Stimulated activated naive CD8-positive, alpha-beta T cell treated with anti-CD3 and anti-CD28 coated beads, Interleukin-15, Interleukin-2, amounts not matched to agents 100 U/mL and 50 U/mL, for 24 hours (primary cell): ENCODE measurements at regions not wholly inside any gene's neighbourhood (a gene's known extent, or its start where the extent isn't known, plus 50 kb on each side); places are given as distances from the start of the nearest gene placed in this dataset.

Experiments used
- ATAC-seq: fragments of 150-1000 bp; cut with Tn5 transposase; one replicate; pipeline ENCODE4 v1.10.0; 2021
- DNase-seq: peaks from one replicate; pipeline ENCODE4 v3.0.0; 2021

GRCh38 chr7:91520645-91521044, 256.4 kb downstream of the FZD1 start:
- no peak for DNase-seq
- ATAC-seq, result no peak

- DNase-seq (no peak), ATAC-seq (no peak)
Observed at GRCh38 chr7:91526404-91526803, 262.2 kb downstream of the FZD1 start.

GRCh38 chr7:91527460-91527859, 263.2 kb downstream of the FZD1 start:
- ATAC-seq (no peak), DNase-seq (no peak)

GRCh38 chr7:91533996-91534395, 269.8 kb downstream of the FZD1 start:
- no peak for DNase-seq
- ATAC-seq, result no peak

- ATAC-seq (no peak), DNase-seq (no peak)
Observed at GRCh38 chr7:91537260-91538152, 273.3 kb downstream of the FZD1 start.

GRCh38 chr7:91541641-91542040, 277.4 kb downstream of the FZD1 start:
- DNase-seq (no peak), ATAC-seq (no peak)

GRCh38 chr7:91543646-91544045, 279.4 kb downstream of the FZD1 start:
- no peak for DNase-seq
- no peak for ATAC-seq

- DNase-seq (no peak), ATAC-seq (no peak)
Observed at GRCh38 chr7:91549878-91550277, 285.6 kb downstream of the FZD1 start.

- ATAC-seq, result no peak
- no peak for DNase-seq
Observed at GRCh38 chr7:91550931-91551330, 286.7 kb downstream of the FZD1 start.

- no peak for ATAC-seq
- DNase-seq, result no peak
Observed at GRCh38 chr7:91551377-91552175, 287.3 kb downstream of the FZD1 start.

GRCh38 chr7:91553410-91553895, 289.2 kb downstream of the FZD1 start:
- DNase-seq, result no peak

GRCh38 chr7:91554883-91555282, 290.6 kb downstream of the FZD1 start:
- no peak for ATAC-seq
- no peak for DNase-seq

More at GRCh38 chr7:91553410-91553895, 289.2 kb downstream of the FZD1 start:
- ATAC-seq, result no peak

- no peak for DNase-seq
- ATAC-seq, result no peak
Observed at GRCh38 chr7:91556239-91556638, 292.0 kb downstream of the FZD1 start.

- ATAC-seq, result no peak
- no peak for DNase-seq
Observed at GRCh38 chr7:91556956-91557650, 292.9 kb downstream of the FZD1 start.

GRCh38 chr7:91557789-91558404, 293.7 kb downstream of the FZD1 start:
- ATAC-seq (no peak), DNase-seq (no peak)

GRCh38 chr7:91559947-91560346, 295.7 kb downstream of the FZD1 start:
- DNase-seq (no peak), ATAC-seq (no peak)

- DNase-seq (no peak), ATAC-seq (no peak)
Observed at GRCh38 chr7:91564101-91564500, 299.9 kb downstream of the FZD1 start.

- no peak for ATAC-seq
- DNase-seq, result no peak
Observed at GRCh38 chr7:91564541-91564940, 300.3 kb downstream of the FZD1 start.

- DNase-seq (no peak), ATAC-seq (no peak)
Observed at GRCh38 chr7:91565499-91566401, 301.5 kb downstream of the FZD1 start.

- ATAC-seq, result no peak
- no peak for DNase-seq
Observed at GRCh38 chr7:91566402-91566732, 302.1 kb downstream of the FZD1 start.
